Mesenchymal stem cell (in vitro differentiated cells and primary cell): ENCODE measurements at regions not wholly inside any gene's neighbourhood (a gene's known extent, or its start where the extent isn't known, plus 50 kb on each side); places are given as distances from the start of the nearest gene placed in this dataset.

Experiments used
- DNase-seq: peaks from one replicate; pipeline ENCODE4 v3.0.0-alpha.2; 2013
- H2AFZ ChIP-seq: one replicate; pipeline ENCODE4 v1.6.1; 2013; ENCODE audit warnings: low read depth, mild to moderate bottlenecking, control low read depth, inconsistent platforms, low read length, moderate library complexity
- H2AK5ac ChIP-seq: 2 replicates; pipeline ENCODE4 v1.6.1; 2013; ENCODE audit warnings: low read length, moderate library complexity, mild to moderate bottlenecking, inconsistent platforms; ENCODE audit not compliant: severe bottlenecking
- H2BK120ac ChIP-seq: one replicate; pipeline ENCODE4 v1.6.1; 2013; ENCODE audit warnings: low read depth, mild to moderate bottlenecking, inconsistent platforms, low read length, moderate library complexity
- H2BK12ac ChIP-seq, 2 experiments: one replicate each; pipeline ENCODE4 v1.6.1; 2013; ENCODE audit warnings: inconsistent platforms in 2 of 2, low read length in 2 of 2, mild to moderate bottlenecking in 2 of 2, moderate library complexity in 2 of 2, control low read depth in 1 of 2
- H2BK15ac ChIP-seq: one replicate; pipeline ENCODE4 v1.6.1; 2013; ENCODE audit warnings: mild to moderate bottlenecking, low read depth, inconsistent platforms; ENCODE audit not compliant: poor library complexity, severe bottlenecking
- H2BK5ac ChIP-seq: 2 replicates; pipeline ENCODE4 v1.6.1; 2013; ENCODE audit warnings: low read depth, mild to moderate bottlenecking, low read length, control low read depth, inconsistent platforms; ENCODE audit not compliant: poor library complexity, severe bottlenecking
- H3K14ac ChIP-seq, 2 experiments: one replicate each; pipeline ENCODE4 v1.6.1; 2013; ENCODE audit warnings: inconsistent platforms in 2 of 2, low read length in 2 of 2, control low read depth in 1 of 2, mild to moderate bottlenecking in 1 of 2, moderate library complexity in 1 of 2
- H3K18ac ChIP-seq, 2 experiments: one replicate each; pipeline ENCODE4 v1.6.1; 2013; ENCODE audit warnings: inconsistent platforms in 2 of 2, low read length in 2 of 2, control low read depth in 1 of 2, low read depth in 1 of 2, mild to moderate bottlenecking in 1 of 2
- H3K23ac ChIP-seq, 2 experiments: one replicate each; pipeline ENCODE4 v1.6.1; 2013; ENCODE audit warnings: inconsistent platforms in 2 of 2, low read length in 2 of 2, mild to moderate bottlenecking in 2 of 2, moderate library complexity in 2 of 2, control low read depth in 1 of 2
- H3K27ac ChIP-seq: 2 replicates; pipeline ENCODE4 v1.5.1; 2013; ENCODE audit warnings: mild to moderate bottlenecking, moderate library complexity, low read length, control low read depth, inconsistent platforms; ENCODE audit not compliant: poor library complexity, severe bottlenecking
- H3K27me3 ChIP-seq, 2 experiments: 2 replicates each; pipeline versions ENCODE4 v1.6.1 to v1.7.0; 2013; ENCODE audit warnings: low read length in 2 of 2, mild to moderate bottlenecking in 2 of 2, moderate library complexity in 2 of 2, control low read depth in 1 of 2, inconsistent platforms in 1 of 2; ENCODE audit not compliant: control insufficient read depth in 1 of 2, insufficient read depth in 1 of 2
- H3K36me3 ChIP-seq, 2 experiments: 2 replicates each; pipeline versions ENCODE4 v1.6.1 to v1.7.0; 2013; ENCODE audit warnings: low read length in 2 of 2, control low read depth in 1 of 2, inconsistent platforms in 1 of 2, low read depth in 1 of 2, mild to moderate bottlenecking in 1 of 2; ENCODE audit not compliant: insufficient read depth in 2 of 2, control insufficient read depth in 1 of 2
- H3K4ac ChIP-seq, 2 experiments: one replicate each; pipeline ENCODE4 v1.6.1; 2013; ENCODE audit warnings: inconsistent platforms in 2 of 2, low read length in 2 of 2, mild to moderate bottlenecking in 2 of 2, moderate library complexity in 2 of 2, control low read depth in 1 of 2, low read depth in 1 of 2
- H3K4me1 ChIP-seq: 2 replicates; pipeline ENCODE4 v1.6.1; 2013; ENCODE audit warnings: low read depth, low read length, control low read depth; ENCODE audit not compliant: control insufficient read depth, insufficient read depth
- H3K4me2 ChIP-seq: 2 replicates; pipeline ENCODE4 v1.6.1; 2013; ENCODE audit warnings: low read length, mild to moderate bottlenecking, inconsistent platforms; ENCODE audit not compliant: poor library complexity, severe bottlenecking
- H3K4me3 ChIP-seq, 2 experiments: 2 replicates each; pipeline versions ENCODE4 v1.5.1 to v1.7.0; 2013; ENCODE audit warnings: low read length in 2 of 2, mild to moderate bottlenecking in 2 of 2, control low read depth in 1 of 2, low read depth in 1 of 2; ENCODE audit not compliant: insufficient read depth in 1 of 2
- H3K79me1 ChIP-seq: replicated peaks from 2 replicates; pipeline ENCODE4 v1.6.1; 2013; ENCODE audit warnings: mild to moderate bottlenecking, control low read depth, low read length, inconsistent platforms; ENCODE audit not compliant: poor library complexity, severe bottlenecking
- H3K9ac ChIP-seq: 2 replicates; pipeline ENCODE4 v1.7.0; 2013; ENCODE audit warnings: mild to moderate bottlenecking, low read length, moderate library complexity
- H3K9me3 ChIP-seq: 2 replicates; pipeline ENCODE4 v1.7.0; 2013; ENCODE audit warnings: mild to moderate bottlenecking, low read length; ENCODE audit not compliant: control insufficient read depth
- H4K8ac ChIP-seq: one replicate; pipeline ENCODE4 v1.6.1; 2013; ENCODE audit warnings: inconsistent platforms, mild to moderate bottlenecking, low read length, moderate library complexity
- H4K91ac ChIP-seq: one replicate; pipeline ENCODE4 v1.6.1; 2013; ENCODE audit warnings: mild to moderate bottlenecking, low read length, inconsistent platforms
- WGBS: methylation state at CpG from one replicate; pipeline ENCODE4 v1.1.7; 2013; ENCODE audit warnings: mixed read lengths; 5-methylcytosine and 5-hydroxymethylcytosine counted together

DNA sequence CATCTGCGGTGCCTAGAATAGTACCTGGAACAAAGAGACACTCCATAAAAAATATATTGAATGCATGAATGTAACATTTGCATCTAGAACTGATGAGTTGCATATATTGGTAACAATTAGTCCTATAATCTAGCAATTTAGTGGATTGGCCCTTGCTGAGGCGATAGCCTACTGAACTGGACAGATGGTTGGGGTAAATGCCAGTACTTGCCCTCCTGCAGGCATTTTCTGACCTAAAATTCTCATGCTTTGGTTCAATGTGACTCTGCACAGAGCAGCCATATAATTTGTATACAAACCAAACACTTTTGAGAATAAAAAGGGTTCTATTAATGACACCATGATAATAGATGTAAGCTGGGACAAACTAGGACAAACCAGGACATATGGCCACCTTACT is 313.6 kb downstream of the OLFM3 start:
- no peak overlapping the region for H2BK5ac ChIP-seq
- no peak overlapping the region for H2AK5ac ChIP-seq
- H3K9me3 ChIP-seq: no peaks in the 10 kb centered on the region
- H3K27ac ChIP-seq: no peak overlapping the region
- H3K36me3 ChIP-seq: no peaks in the 10 kb centered on the region
- no peak overlapping the region for H2BK120ac ChIP-seq
- H3K23ac ChIP-seq: no peak overlapping the region
- no peak overlapping the region for H3K4me2 ChIP-seq
- no peak overlapping the region for H2BK15ac ChIP-seq
- 100% methylated on average over 1 of the region's 2 CpGs for WGBS
- DNase-seq: no peak
- H3K79me1 ChIP-seq: no peaks in the 10 kb centered on the region
- no peaks in the 10 kb centered on the region for H3K4me1 ChIP-seq
- H2AFZ ChIP-seq: no peak overlapping the region
- no peak overlapping the region for H3K9ac ChIP-seq
- H4K91ac ChIP-seq: no peak overlapping the region
- no peak overlapping the region for H3K18ac ChIP-seq
- no peak overlapping the region for H4K8ac ChIP-seq
- no peak overlapping the region for H3K4me3 ChIP-seq
- H3K4ac ChIP-seq: no peak overlapping the region
- H3K14ac ChIP-seq: no peak overlapping the region
- H2BK12ac ChIP-seq: no peak overlapping the region
- no peaks in the 10 kb centered on the region for H3K27me3 ChIP-seq

DNA sequence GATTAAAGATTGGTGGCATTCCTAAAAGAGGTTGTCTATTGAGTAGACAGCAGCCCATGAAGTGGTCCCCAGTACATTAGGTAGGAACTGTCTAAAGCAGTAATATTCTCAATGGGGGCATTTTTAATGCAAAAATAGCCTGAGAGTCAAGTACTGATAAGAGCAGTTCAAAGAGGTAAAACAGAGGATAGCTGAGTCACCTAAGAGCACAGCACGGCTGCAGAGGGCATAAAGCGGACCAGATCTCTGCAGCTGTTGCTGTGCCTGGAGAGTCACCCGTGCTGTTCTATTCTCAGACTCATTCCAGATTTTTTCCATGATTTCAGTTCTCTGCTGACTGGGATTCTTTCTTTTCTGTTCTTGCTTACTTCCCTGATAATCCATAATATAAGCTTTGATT is 313.2 kb downstream of the OLFM3 start:
- Histone ChIP-seq H2BK120ac (no peak overlapping the region), H3K23ac (no peak overlapping the region), H3K18ac (no peak overlapping the region), H3K9ac (no peak overlapping the region), H2BK15ac (no peak overlapping the region), H4K91ac (no peak overlapping the region), H2BK12ac (no peak overlapping the region), H3K27ac (no peak overlapping the region), H3K9me3 (no peaks in the 10 kb centered on the region), H3K14ac (no peak overlapping the region), H3K4me1 (no peaks in the 10 kb centered on the region), H2AK5ac (no peak overlapping the region), H2AFZ (no peak overlapping the region), H3K4ac (no peak overlapping the region), H3K4me2 (no peak overlapping the region), H3K36me3 (no peaks in the 10 kb centered on the region), H3K79me1 (no peaks in the 10 kb centered on the region), H2BK5ac (no peak overlapping the region), H3K4me3 (no peak overlapping the region), H3K27me3 (no peaks in the 10 kb centered on the region), H4K8ac (no peak overlapping the region)
- no peak for DNase-seq
- 62% methylated on average over 3 of the region's 3 CpGs for WGBS

DNA sequence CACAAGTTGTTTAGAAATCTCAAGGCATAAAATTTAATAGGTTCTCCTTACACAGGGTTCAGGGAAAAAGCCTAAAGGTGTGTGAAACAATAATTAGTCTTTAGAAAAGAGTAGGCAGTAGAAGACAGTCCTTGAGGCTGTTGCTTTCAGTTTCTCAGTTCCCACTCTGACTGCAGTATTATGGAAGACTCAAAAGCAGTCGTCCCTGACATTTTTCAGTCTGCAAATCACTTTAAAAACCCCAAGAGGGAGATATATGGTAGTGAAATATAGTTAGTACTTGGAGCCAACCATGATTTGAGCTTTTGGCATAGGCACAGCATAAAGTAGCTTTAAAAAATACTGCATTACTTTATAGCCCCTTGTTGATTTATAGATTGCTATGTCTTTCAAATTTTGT is 299.7 kb downstream of the OLFM3 start:
- WGBS: no CpG with 5 or more reads among the region's 1 CpG
- Histone ChIP-seq H3K14ac (no peak overlapping the region), H3K4me1 (no peaks in the 10 kb centered on the region), H3K27ac (no peak overlapping the region), H2BK15ac (no peak overlapping the region), H3K23ac (no peak overlapping the region), H3K4ac (no peak overlapping the region), H3K9ac (no peak overlapping the region), H3K36me3 (no peaks in the 10 kb centered on the region), H3K4me2 (no peak overlapping the region), H3K18ac (no peak overlapping the region), H3K79me1 (no peaks in the 10 kb centered on the region), H3K27me3 (no peaks in the 10 kb centered on the region), H4K8ac (no peak overlapping the region), H2BK5ac (no peak overlapping the region), H2AK5ac (no peak overlapping the region), H2BK120ac (no peak overlapping the region), H4K91ac (no peak overlapping the region), H2AFZ (no peak overlapping the region), H2BK12ac (no peak overlapping the region), H3K4me3 (no peak overlapping the region), H3K9me3 (no peaks in the 10 kb centered on the region)
- peak; percentile 32 for DNase-seq

DNA sequence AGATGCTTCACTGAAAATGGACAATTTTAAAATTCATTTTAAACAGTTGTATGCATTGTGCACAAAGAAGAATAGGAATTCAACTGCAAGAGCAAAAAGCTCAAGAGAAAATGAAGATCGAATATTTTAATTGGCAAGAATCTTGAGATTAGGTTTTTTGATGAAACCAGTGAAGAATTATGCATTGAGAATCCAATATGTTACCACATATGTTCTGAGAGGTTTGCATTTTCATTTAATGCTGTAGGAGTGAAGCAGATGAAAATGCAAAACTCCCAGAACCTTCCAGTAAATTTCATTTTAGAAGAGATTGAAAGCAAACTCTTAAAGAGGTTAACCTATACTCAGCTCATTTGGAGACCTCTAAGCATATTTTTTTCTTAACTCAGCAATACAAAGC is 298.0 kb downstream of the OLFM3 start:
- WGBS: 100% methylated on average over 1 of the region's 1 CpG
- no peak overlapping the region for H4K91ac ChIP-seq

More for the DNA sequence above, 298.0 kb downstream of the OLFM3 start:
- Histone ChIP-seq H3K36me3 (no peaks in the 10 kb centered on the region), H3K4me2 (no peak overlapping the region), H2BK15ac (no peak overlapping the region), H3K9ac (no peak overlapping the region), H2BK5ac (no peak overlapping the region), H3K79me1 (no peaks in the 10 kb centered on the region), H3K9me3 (no peaks in the 10 kb centered on the region), H3K4me1 (no peaks in the 10 kb centered on the region), H3K14ac (no peak overlapping the region), H3K27me3 (no peaks in the 10 kb centered on the region), H3K18ac (no peak overlapping the region), H2AK5ac (no peak overlapping the region), H3K4ac (no peak overlapping the region), H4K8ac (no peak overlapping the region), H3K4me3 (no peak overlapping the region), H3K27ac (no peak overlapping the region), H2BK12ac (no peak overlapping the region), H3K23ac (no peak overlapping the region), H2BK120ac (no peak overlapping the region), H2AFZ (no peak overlapping the region)
- DNase-seq: no peak
